ENCODE measurements at regions not wholly inside any gene's neighbourhood (a gene's known extent, or its start where the extent isn't known, plus 50 kb on each side); places are given as distances from the start of the nearest gene placed in this dataset.

DNA sequence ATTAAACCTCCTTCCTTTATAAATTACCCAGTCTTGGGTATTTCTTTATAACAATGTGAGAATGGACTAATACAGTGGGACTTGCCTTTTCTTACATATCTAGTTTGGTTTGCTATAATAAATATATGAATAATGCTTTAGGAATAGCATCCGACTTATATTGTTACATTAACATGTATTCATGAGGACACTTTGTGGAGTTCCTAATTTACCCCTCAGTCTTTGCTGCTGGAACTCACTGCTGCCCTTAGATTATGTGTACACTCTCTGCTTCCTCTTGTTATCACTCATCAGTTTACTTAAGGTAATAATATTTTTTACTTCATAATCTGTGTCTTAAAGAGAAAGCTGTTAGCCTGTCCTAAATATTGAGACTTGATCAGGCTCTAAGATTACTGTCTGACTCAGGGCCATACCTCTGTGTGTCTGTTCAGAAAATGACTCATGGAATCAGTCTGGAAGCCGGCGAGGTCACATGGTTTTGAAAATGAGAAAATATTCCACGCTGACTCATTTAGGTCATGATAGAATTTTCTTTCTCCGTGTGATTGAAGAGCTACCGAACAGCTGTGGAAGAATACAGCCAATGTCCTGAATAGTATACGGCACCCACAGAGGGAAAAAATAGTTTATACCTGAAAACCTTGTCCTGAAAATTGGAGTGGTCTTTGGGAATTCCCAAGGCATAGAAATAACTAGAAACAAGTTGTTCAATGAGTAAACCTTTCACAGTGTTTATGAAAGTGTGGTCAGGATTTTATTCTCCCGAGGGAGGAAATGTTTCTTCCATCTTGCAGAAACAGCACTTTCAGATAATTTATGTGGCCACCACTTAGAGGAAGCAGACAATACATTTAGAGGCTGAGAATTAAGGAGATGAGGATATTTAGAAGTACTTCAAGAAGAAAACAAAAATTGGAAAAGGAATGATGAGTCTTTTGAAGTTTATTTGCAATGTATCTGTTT lies 156.4 kb downstream of the DSEL start:
- TF ChIP-seq ZNF274 (IDR thresholded peaks at IDR 0.05; ENCODE audit: low read depth, low read length) = no peak
- H3K4me3 ChIP-seq (ENCODE audit: low read length) = no peak overlapping the region

DNA sequence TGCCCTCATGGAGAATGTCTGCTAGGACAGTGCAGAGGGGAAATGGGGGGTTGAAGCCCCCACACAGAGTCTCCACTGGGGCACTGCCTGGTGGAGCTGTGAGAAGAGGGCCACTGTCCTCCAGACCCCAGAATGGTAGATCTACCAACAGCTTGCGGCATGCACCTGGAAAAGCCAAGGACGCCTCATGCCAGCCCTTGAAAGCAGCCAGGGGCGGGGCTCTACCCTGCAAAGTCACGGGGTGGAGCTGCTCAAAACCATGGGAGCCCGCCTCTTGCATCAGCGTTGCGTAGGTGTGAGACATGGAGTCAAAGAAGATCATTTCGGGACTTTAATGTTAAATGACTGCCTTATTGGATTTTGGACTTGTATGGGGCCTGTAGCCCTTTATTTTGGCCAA lies 157.6 kb downstream of the DSEL start:
- TF ChIP-seq ZNF274 (IDR thresholded peaks at IDR 0.05; ENCODE audit: low read depth, low read length) = no peak
- H3K4me3 ChIP-seq (ENCODE audit: low read length) = no peak overlapping the region

DNA sequence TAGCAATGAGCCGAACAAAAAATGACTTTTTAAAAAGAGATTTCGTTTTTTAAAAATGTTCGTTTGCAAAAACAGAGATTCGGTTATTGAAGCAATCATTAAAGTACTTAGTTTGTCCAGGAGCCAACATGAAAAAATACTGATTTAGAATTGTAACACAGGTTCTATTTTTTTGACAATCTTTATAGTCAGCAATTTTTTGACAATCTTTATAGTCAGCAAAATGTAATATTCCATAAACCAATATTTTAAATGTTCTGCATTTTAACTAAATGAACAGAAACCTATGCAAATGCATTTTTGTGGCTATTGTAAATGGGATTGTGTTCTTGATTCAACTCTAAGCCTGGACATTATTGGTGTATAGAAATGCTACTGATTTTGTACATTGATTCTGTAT lies 161.8 kb downstream of the DSEL start:
- TF ChIP-seq ZNF274 (IDR thresholded peaks at IDR 0.05; ENCODE audit: low read depth, low read length) = no peak
- no peak overlapping the region for H3K4me3 ChIP-seq (ENCODE audit: low read length)

DNA sequence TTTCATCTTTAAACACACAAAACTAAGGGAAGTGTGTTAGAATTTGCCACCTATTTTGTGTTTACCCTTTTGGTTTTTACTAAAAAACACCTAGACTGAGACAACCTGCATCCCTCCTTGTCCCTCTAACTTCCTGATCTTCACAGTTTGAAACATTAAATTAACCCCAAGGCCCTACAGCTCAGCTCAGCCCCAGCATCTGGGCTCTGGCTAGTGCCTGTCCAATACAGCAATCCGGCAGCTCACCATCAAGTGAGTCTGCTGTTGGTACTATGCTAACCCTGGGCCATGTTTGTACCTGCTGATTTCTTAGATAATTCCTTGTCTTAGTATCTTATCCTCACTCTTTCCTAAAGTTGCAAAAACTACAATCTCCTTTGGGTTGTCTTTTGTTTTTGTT lies 162.4 kb downstream of the DSEL start:
- no peak overlapping the region for H3K4me3 ChIP-seq (ENCODE audit: low read length)

DNA sequence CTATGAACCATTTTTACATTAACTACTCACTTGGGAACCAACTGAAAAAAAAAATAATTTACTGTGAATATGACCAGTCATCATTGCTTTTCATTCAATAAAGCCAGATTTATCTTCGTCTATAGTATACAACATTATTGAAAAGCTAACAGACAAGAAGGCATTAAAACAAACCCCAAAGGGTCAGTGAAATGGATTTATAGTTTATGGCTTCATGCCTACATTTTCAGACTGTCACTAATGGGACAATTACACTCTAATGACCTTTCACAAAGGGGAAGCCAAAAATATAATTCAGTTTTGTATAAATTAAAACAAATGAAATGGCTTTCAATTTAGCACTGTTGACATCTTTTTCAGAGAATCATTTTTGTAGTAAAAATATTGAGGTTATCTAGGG lies 169.1 kb downstream of the DSEL start:
- TF ChIP-seq ZNF274 (IDR thresholded peaks at IDR 0.05; ENCODE audit: low read depth, low read length) = no peak
- H3K4me3 ChIP-seq (ENCODE audit: low read length) = no peak overlapping the region

More for the DNA sequence above, 162.4 kb downstream of the DSEL start:
- TF ChIP-seq ZNF274 (IDR thresholded peaks at IDR 0.05; ENCODE audit: low read depth, low read length) = no peak

DNA sequence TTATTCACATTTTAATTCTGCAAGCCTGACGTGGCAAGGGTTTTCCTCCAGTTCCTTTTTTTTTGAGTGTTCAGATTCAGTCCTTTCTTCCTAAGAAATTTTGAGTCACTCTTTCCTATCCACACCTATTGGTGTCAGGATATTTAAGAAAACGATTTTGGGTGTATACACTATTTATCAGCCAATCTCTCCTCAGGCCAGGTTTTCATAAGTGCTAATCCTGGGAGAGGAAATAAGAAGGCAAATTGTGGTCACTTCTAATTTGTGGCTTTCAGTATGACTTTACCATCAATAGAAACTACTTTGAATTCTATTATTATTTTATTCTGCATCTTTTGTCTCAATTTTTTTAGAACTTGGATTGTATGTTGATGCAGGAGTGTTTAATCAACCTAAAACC lies 174.4 kb downstream of the DSEL start:
- TF ChIP-seq ZNF274 (IDR thresholded peaks at IDR 0.05; ENCODE audit: low read depth, low read length) = no peak
- H3K4me3 ChIP-seq (ENCODE audit: low read length) = no peak overlapping the region

DNA sequence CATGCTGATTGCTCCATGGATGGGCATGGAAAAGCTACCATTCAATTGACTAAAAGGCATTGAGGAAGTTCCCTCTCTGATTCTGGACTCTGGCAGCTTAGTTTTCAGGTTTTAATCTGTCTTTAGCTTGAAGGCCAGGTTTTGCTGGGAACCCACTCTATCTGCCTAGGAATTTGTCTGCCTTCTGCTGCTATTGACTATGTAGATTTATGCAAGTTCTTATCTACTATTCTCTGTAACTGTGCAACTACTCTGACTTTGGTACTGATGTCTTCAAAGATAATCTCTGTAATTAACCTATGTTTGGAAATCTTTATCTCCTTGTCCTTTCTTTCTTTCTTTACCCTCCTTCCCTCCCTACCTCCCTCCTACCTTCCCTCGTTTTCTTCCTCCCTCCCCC lies 178.8 kb downstream of the DSEL start:
- no peak for TF ChIP-seq ZNF274 (IDR thresholded peaks at IDR 0.05; ENCODE audit: low read depth, low read length)
- no peak overlapping the region for H3K4me3 ChIP-seq (ENCODE audit: low read length)

DNA sequence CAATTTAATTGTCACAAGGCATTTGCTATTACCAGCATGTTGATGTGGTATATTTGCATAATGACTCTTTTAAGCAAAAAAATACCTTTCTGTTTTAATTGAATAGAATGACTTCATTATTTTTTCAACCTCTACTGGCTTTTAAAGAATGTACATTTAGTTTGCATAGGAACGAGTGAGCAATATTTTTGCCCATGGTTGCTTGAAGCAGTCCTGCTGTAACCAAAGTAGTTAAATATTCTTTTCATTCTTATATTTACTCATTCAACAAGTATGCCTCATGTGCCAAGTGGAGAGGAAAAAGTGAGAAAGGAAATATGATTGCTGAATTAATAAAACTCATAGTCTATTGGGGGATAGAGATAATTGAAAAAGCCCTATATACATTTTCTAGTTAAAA lies 184.7 kb downstream of the DSEL start:
- TF ChIP-seq ZNF274 (IDR thresholded peaks at IDR 0.05; ENCODE audit: low read depth, low read length) = no peak
- no peak overlapping the region for H3K4me3 ChIP-seq (ENCODE audit: low read length)

DNA sequence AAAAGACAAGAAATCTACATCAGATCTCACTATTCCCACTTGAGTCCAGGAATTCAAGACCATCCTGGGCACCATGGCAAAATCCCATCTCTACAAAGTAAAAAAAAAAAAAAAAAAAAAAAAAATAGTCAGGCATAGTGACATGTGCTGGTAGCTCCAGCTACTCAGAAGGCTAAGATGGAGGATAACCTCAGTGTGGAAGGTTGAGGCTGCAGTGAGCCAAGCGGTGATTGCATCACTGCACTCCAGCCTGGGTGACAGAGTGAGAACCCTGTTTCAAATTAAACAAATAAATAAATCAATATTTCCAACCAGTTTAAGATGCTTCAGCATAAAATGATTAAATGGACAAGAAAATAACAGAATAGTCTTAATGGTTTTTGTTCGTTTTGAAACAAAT lies 197.4 kb downstream of the DSEL start:
- TF ChIP-seq ZNF274 (IDR thresholded peaks at IDR 0.05; ENCODE audit: low read depth, low read length) = no peak
- H3K4me3 ChIP-seq (ENCODE audit: low read length) = no peak overlapping the region

DNA sequence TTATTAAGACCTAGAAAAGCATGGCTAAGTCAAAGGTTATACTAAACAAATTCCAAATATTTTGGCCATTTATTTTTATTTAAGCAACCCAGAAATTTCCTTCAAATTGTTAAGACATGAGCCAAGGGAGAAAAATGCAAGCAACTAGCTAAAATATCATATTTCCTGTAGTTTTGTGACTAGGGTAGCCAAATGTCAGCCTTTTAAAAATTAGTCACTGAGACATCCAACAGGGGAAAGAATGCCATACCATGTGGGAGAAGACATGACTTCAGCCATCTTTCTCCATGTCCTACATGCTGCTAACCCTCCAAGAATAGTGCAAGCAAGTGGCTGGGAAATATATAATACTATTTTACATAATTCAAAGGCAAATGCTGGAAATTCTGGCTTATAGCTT lies 197.9 kb downstream of the DSEL start:
- no peak for TF ChIP-seq ZNF274 (IDR thresholded peaks at IDR 0.05; ENCODE audit: low read depth, low read length)
- H3K4me3 ChIP-seq (ENCODE audit: low read length) = no peak overlapping the region

DNA sequence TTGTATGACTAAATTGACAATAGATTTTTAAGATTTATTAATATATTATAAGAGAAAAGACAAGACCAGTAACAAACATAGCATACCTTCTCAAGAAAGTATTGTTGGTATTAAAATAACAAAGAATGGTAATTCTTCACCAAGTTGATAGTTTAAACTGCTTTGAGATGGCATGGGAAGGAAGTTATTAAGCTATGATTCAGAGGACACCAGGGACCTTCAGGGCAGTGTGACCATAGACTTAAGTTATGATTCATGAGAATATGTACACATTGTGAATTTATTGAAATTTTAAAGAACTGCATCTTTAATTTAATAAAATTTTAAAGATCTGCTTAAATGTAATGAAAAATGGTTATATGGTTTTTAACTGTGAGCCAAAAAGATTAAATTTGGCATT lies 205.7 kb downstream of the DSEL start:
- no peak for TF ChIP-seq ZNF274 (IDR thresholded peaks at IDR 0.05; ENCODE audit: low read depth, low read length)
- no peak overlapping the region for H3K4me3 ChIP-seq (ENCODE audit: low read length)

DNA sequence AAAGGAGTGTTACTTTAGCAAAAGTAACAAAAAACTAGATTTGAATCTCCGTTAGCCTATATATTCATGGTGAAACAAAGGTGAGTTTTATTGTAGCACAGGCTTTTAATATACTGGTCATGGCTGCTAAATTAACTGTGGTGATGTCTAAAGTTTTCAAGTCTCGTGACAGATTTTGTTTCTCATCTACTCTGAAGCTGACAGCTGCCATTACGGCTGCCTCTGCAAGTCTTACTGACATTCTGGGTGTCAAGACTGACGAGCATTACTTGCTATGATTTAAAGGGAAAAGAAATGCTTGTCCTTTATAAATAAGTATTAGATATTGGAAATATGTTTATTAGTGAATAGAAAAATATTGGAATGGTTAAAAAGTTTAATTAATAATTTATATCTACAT lies 207.7 kb downstream of the DSEL start:
- no peak for TF ChIP-seq ZNF274 (IDR thresholded peaks at IDR 0.05; ENCODE audit: low read depth, low read length)
- H3K4me3 ChIP-seq (ENCODE audit: low read length) = no peak overlapping the region

DNA sequence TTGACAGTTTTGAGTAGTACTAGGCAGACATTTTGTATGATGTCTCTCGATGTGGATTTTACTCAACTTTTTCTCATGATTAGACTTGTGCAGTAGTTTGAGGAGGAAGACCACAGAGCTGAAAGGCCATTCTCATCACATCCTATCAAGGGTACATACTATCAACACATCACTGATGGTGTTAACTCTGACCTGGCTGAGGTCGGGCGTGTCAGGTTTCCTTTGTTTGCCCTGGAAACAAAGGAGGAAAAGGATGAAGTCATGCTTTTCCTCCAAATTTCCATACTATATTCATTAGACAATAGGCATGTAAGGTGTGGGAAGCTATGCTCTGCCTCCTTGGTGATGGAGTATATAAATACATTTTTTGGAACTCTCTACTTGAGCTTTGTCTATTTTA lies 211.1 kb downstream of the DSEL start:
- no peak overlapping the region for H3K4me3 ChIP-seq (ENCODE audit: low read length)
- TF ChIP-seq ZNF274 (IDR thresholded peaks at IDR 0.05; ENCODE audit: low read depth, low read length) = no peak

DNA sequence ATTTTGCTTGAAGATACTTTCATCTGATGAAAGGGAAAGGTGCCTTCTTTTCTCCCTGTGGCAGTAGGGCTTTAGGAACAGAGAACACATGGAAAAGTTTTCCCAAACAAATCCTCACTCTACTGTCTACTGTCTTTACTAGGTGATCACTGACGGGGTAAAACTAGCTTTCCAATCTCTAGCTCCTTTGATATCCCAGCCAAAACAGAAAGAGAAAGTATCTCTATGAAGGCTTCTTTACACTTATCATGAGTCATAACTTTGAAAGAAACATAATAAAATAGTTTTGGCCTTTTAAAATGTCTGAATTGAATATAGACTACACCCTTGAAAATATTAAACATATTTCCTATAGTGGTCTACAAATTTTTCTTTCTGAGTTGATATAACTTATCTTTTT lies 214.5 kb downstream of the DSEL start:
- H3K4me3 ChIP-seq (ENCODE audit: low read length) = no peak overlapping the region
- no peak for TF ChIP-seq ZNF274 (IDR thresholded peaks at IDR 0.05; ENCODE audit: low read depth, low read length)

DNA sequence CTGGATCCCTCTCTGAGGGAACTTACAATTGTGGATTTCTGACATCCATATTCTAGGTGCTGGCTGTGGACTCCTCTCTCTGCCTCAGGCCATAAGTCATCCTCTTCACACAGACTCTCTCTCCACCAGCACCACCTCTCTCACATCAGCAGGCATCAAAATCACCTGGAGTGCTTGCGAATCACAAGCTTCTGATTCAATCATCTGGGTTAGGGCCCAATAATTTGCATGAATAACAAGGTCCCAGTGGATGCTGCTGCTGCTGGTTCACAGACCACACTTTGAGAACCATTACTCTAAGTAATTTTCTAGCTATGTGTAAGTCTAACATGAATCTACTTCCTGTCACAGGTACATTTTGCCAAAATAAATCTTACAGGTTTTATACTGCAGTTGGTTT lies 214.9 kb downstream of the DSEL start:
- H3K4me3 ChIP-seq (ENCODE audit: low read length) = no peak overlapping the region

DNA sequence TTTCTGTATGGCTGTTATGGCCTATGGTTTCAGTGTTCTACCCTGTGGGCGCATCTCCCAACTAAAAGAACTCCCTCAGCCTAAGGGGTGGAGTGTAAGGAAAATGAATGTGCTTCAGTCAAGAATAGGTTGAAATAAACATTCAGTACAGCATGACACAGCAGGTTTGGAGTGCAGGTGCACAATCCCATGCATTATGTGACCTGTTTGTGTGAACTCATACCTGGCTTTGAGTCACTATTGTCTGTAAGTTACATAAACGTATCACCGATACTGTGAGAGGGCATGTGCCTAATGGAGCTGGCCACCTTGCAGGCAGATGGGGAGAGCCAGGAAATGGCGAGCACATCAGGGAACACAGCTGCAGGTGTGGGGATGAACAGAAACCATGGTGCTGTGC lies 216.0 kb downstream of the DSEL start:
- no peak for TF ChIP-seq ZNF274 (IDR thresholded peaks at IDR 0.05; ENCODE audit: low read depth, low read length)
- H3K4me3 ChIP-seq (ENCODE audit: low read length) = no peak overlapping the region

More for the DNA sequence above, 214.9 kb downstream of the DSEL start:
- no peak for TF ChIP-seq ZNF274 (IDR thresholded peaks at IDR 0.05; ENCODE audit: low read depth, low read length)
